H1 (cell line): ENCODE measurements at regions not wholly inside any gene's neighbourhood (a gene's known extent, or its start where the extent isn't known, plus 50 kb on each side); places are given as distances from the start of the nearest gene placed in this dataset.

ENCODE experiments used
- CTCF ChIA-PET: fragments of 300-600 bp; sonication (Branson Sonifier 250); formaldehyde crosslinking; loops from one replicate; lab custom pipeline; 2021; ENCODE audit not compliant: partially characterized antibody; lab: Charles Lee
- POLR2A ChIA-PET: fragments of 300-600 bp; sonication (Branson Sonifier 250); formaldehyde crosslinking; loops from one replicate; lab custom pipeline; 2021; ENCODE audit warnings: inconsistent platforms; ENCODE audit not compliant: partially characterized antibody; lab: Charles Lee
- DNase-seq, 2 experiments: peaks; one replicate each; pipeline versions ENCODE4 v3.0.0 to v3.0.0-alpha.2; 2010 to 2022; ENCODE audit warnings: low spot score in 2 of 2, low read depth in 1 of 2, mixed read lengths in 1 of 2
- FAIRE-seq: peaks from 2 replicates; lab custom pipeline; 2011; peaks lifted over from hg19 to GRCh38; lab: Jason Lieb, UNC
- H2AFZ ChIP-seq: 2 replicates; pipeline ENCODE4 v1.8.1; 2012; ENCODE audit warnings: low read length, inconsistent platforms
- H2AK5ac ChIP-seq: 2 replicates; pipeline ENCODE4 v1.6.1; 2013; ENCODE audit warnings: low read depth, low read length
- H2BK120ac ChIP-seq: replicated peaks from 2 replicates; pipeline ENCODE3; 2013; ENCODE audit warnings: low read depth, low read length, inconsistent platforms
- H2BK12ac ChIP-seq: 2 replicates; pipeline ENCODE4 v1.6.1; 2013; ENCODE audit warnings: low read depth, low read length
- H2BK15ac ChIP-seq: 2 replicates; pipeline ENCODE4 v1.6.1; 2013; ENCODE audit warnings: low read length
- H2BK20ac ChIP-seq: 2 replicates; pipeline ENCODE4 v1.6.1; 2013; ENCODE audit warnings: low read length
- H2BK5ac ChIP-seq: 2 replicates; pipeline ENCODE4 v1.6.1; 2013; ENCODE audit warnings: low read depth, low read length
- H3K14ac ChIP-seq: 2 replicates; pipeline ENCODE4 v1.6.1; 2013; ENCODE audit warnings: inconsistent platforms; ENCODE audit not compliant: insufficient read length
- H3K18ac ChIP-seq: 2 replicates; pipeline ENCODE4 v1.6.1; 2013; ENCODE audit warnings: low read length; ENCODE audit errors: extremely low read depth
- H3K23ac ChIP-seq: 2 replicates; pipeline ENCODE4 v1.6.1; 2013; ENCODE audit warnings: inconsistent platforms; ENCODE audit not compliant: insufficient read length
- H3K23me2 ChIP-seq: 2 replicates; pipeline ENCODE4 v1.6.1; 2013; ENCODE audit warnings: low read depth, low read length
- H3K27ac ChIP-seq: 2 replicates; pipeline ENCODE4 v1.6.1; 2011; ENCODE audit warnings: low read depth, low read length, inconsistent platforms
- H3K27me3 ChIP-seq, 4 experiments: replicated peaks in 1 of 4; 1 replicate in 1 of 4; 2 replicates in 3 of 4; pipeline versions ENCODE4 v1.6.1 to v1.8.1; 2011 to 2013; ENCODE audit warnings: low read length in 3 of 4, mild to moderate bottlenecking in 3 of 4, inconsistent platforms in 2 of 4, mixed read lengths in 2 of 4, moderate library complexity in 1 of 4; ENCODE audit not compliant: control insufficient read depth in 3 of 4, insufficient read depth in 3 of 4; ENCODE audit errors: extremely low read depth in 1 of 4
- H3K36me3 ChIP-seq, 4 experiments: 2 replicates each; pipeline versions ENCODE4 v1.6.1 to v1.8.1; 2011 to 2013; ENCODE audit warnings: mild to moderate bottlenecking in 4 of 4, low read length in 3 of 4, moderate library complexity in 2 of 4, control low read depth in 1 of 4, inconsistent platforms in 1 of 4; ENCODE audit not compliant: insufficient read depth in 4 of 4, control insufficient read depth in 2 of 4
- H3K4ac ChIP-seq: replicated peaks from 2 replicates; pipeline ENCODE3; 2013; ENCODE audit warnings: low read length, low read depth, mixed read lengths, inconsistent platforms; ENCODE audit not compliant: insufficient read length
- H3K4me1 ChIP-seq, 4 experiments: replicated peaks in 1 of 4; 1 replicate in 1 of 4; 2 replicates in 3 of 4; pipeline versions ENCODE4 v1.6.1 to v1.8.1; 2011 to 2013; ENCODE audit warnings: low read length in 3 of 4, inconsistent platforms in 2 of 4, mixed read lengths in 1 of 4; ENCODE audit not compliant: insufficient read depth in 4 of 4, control insufficient read depth in 3 of 4
- H3K4me2 ChIP-seq, 2 experiments: 2 replicates each; pipeline versions ENCODE4 v1.6.1 to v1.8.1; 2011 to 2013; ENCODE audit warnings: low read depth in 2 of 2, low read length in 2 of 2, control low read depth in 1 of 2, inconsistent platforms in 1 of 2, mild to moderate bottlenecking in 1 of 2; ENCODE audit not compliant: insufficient read depth in 1 of 2
- H3K4me3 ChIP-seq, 4 experiments: fragments of 200-600, 300-600 bp in 1 of 4; sonication (generic), shearing (Covaris generic), sonication (Bioruptor Twin) in 1 of 4; 2 replicates each; pipeline versions ENCODE4 v1.5.1 to v1.8.1; 2011 to 2016; ENCODE audit warnings: low read length in 4 of 4, low read depth in 3 of 4, control low read depth in 2 of 4, inconsistent platforms in 2 of 4, mild to moderate bottlenecking in 2 of 4, mixed read lengths in 1 of 4, moderate library complexity in 1 of 4; ENCODE audit not compliant: insufficient read depth in 2 of 4; ENCODE audit errors: extremely low read depth in 1 of 4
- H3K56ac ChIP-seq: replicated peaks from 2 replicates; pipeline ENCODE3; 2013; ENCODE audit warnings: low read depth, mild to moderate bottlenecking, mixed read lengths, low read length, inconsistent platforms; ENCODE audit not compliant: insufficient read length
- H3K79me1 ChIP-seq: 2 replicates; pipeline ENCODE4 v1.6.1; 2013; ENCODE audit warnings: low read depth, low read length, control low read depth
- H3K79me2 ChIP-seq, 2 experiments: 2 replicates each; pipeline versions ENCODE4 v1.6.1 to v1.8.1; 2012 to 2013; ENCODE audit warnings: low read length in 2 of 2, mild to moderate bottlenecking in 2 of 2, inconsistent platforms in 1 of 2; ENCODE audit not compliant: insufficient read depth in 2 of 2, control insufficient read depth in 1 of 2
- H3K9ac ChIP-seq, 4 experiments: replicated peaks in 1 of 4; 1 replicate in 1 of 4; 2 replicates in 3 of 4; pipeline versions ENCODE4 v1.6.1 to v1.8.1; 2011 to 2013; ENCODE audit warnings: low read depth in 3 of 4, low read length in 3 of 4, control low read depth in 2 of 4, mild to moderate bottlenecking in 2 of 4, moderate library complexity in 2 of 4, inconsistent platforms in 1 of 4; ENCODE audit errors: extremely low read depth in 1 of 4
- H3K9me3 ChIP-seq, 2 experiments: 2 replicates each; pipeline versions ENCODE4 v1.6.1 to v1.8.1; 2012 to 2013; ENCODE audit warnings: mild to moderate bottlenecking in 2 of 2, moderate library complexity in 2 of 2, control low read depth in 1 of 2, inconsistent platforms in 1 of 2, low read depth in 1 of 2, low read length in 1 of 2, mixed read lengths in 1 of 2; ENCODE audit not compliant: insufficient read depth in 2 of 2
- H4K20me1 ChIP-seq, 2 experiments: replicated peaks in 1 of 2; 2 replicates each; pipeline versions ENCODE3 to v1.8.1; 2011 to 2013; ENCODE audit warnings: inconsistent platforms in 2 of 2, low read length in 2 of 2, mild to moderate bottlenecking in 1 of 2; ENCODE audit not compliant: insufficient read depth in 2 of 2, control insufficient read depth in 1 of 2
- H4K5ac ChIP-seq: 2 replicates; pipeline ENCODE4 v1.6.1; 2013; ENCODE audit warnings: low read length, low read depth, mixed read lengths, inconsistent platforms; ENCODE audit not compliant: insufficient read length
- H4K8ac ChIP-seq: 2 replicates; pipeline ENCODE4 v1.8.0; 2013; ENCODE audit warnings: mild to moderate bottlenecking, moderate library complexity, low read length, inconsistent platforms; ENCODE audit not compliant: insufficient read depth; ENCODE audit errors: extremely low read depth
- H4K91ac ChIP-seq: replicated peaks from 2 replicates; pipeline ENCODE3; 2013; ENCODE audit warnings: low read length, mixed read lengths, inconsistent platforms; ENCODE audit not compliant: insufficient read length
- CEBPB ChIP-seq: IDR thresholded peaks from 2 replicates; pipeline ENCODE4 v1.6.1; 2012; ENCODE audit warnings: low read depth, low read length
- EP300 ChIP-seq, 2 experiments: IDR thresholded peaks; 1 replicate in 1 of 2; 2 replicates in 1 of 2; pipeline ENCODE4 v1.6.1; 2011 to 2012; ENCODE audit warnings: low read depth in 2 of 2, low read length in 2 of 2, mild to moderate bottlenecking in 2 of 2, borderline replicate concordance in 1 of 2, inconsistent platforms in 1 of 2, moderate library complexity in 1 of 2
- RAD21 ChIP-seq, 2 experiments: IDR thresholded peaks in 1 of 2; conservative IDR thresholded peaks in 1 of 2; 2 replicates each; pipeline ENCODE4 v1.6.1; 2011; ENCODE audit warnings: low read depth in 2 of 2, low read length in 2 of 2, improper control_type of control experiment in 1 of 2, inconsistent platforms in 1 of 2, mild to moderate bottlenecking in 1 of 2, moderate library complexity in 1 of 2
- SIN3A ChIP-seq, 2 experiments: IDR thresholded peaks in 1 of 2; conservative IDR thresholded peaks in 1 of 2; 2 replicates each; pipeline ENCODE4 v1.6.1; 2011 to 2012; ENCODE audit warnings: low read length in 2 of 2, improper control_type of control experiment in 1 of 2, low read depth in 1 of 2, mild to moderate bottlenecking in 1 of 2
- SIRT6 ChIP-seq: IDR thresholded peaks from one replicate; pipeline ENCODE4 v1.7.1; 2012; ENCODE audit warnings: low read length, inconsistent platforms
- SUZ12 ChIP-seq: fragments of 200-600 bp; sonication (generic); IDR thresholded peaks from 2 replicates; pipeline ENCODE4 v1.6.1; 2012; ENCODE audit warnings: mild to moderate bottlenecking, inconsistent platforms, low read length, moderate library complexity, mixed read lengths
- TAF7 ChIP-seq: optimal IDR thresholded peaks from 2 replicates; pipeline ENCODE3; 2011; ENCODE audit warnings: low read depth, mild to moderate bottlenecking, inconsistent platforms, low read length, moderate library complexity, borderline replicate concordance
- TCF12 ChIP-seq: IDR thresholded peaks from 2 replicates; pipeline ENCODE4 v1.6.1; 2011; ENCODE audit warnings: low read depth, mild to moderate bottlenecking, low read length
- WGBS, 2 experiments: shearing (Covaris generic) in 1 of 2; methylation state at CpG; one replicate each; pipeline versions ENCODE4 v1.1.6 to v1.1.7; 2013 to 2015; ENCODE audit warnings: low lambda C conversion rate in 2 of 2, mixed read lengths in 2 of 2, inconsistent platforms in 1 of 2, low coverage in 1 of 2, missing lambda C conversion rate in 1 of 2; ENCODE audit not compliant: insufficient replicate concordance in 2 of 2, insufficient coverage in 1 of 2, insufficient read length in 1 of 2; ENCODE audit errors: extremely low coverage in 1 of 2, missing lambda C conversion rate in 1 of 2; 5-methylcytosine and 5-hydroxymethylcytosine counted together
- TF ChIP-seq, protein P1 (sequence below): IDR thresholded peaks from 2 replicates; pipeline ENCODE4 v1.6.1; 2011; ENCODE audit warnings: low read length, improper control_type of control experiment
- TF ChIP-seq, protein P2 (sequence below), 3 experiments: IDR thresholded peaks; 1 replicate in 2 of 3; 2 replicates in 1 of 3; pipeline versions ENCODE4 v1.5.1 to v1.6.1; 2011; ENCODE audit warnings: low read length in 3 of 3, mild to moderate bottlenecking in 3 of 3, inconsistent platforms in 2 of 3, low read depth in 1 of 3, moderate library complexity in 1 of 3; ENCODE audit not compliant: insufficient read depth in 1 of 3; ENCODE audit errors: control extremely low read depth in 1 of 3

DNA sequence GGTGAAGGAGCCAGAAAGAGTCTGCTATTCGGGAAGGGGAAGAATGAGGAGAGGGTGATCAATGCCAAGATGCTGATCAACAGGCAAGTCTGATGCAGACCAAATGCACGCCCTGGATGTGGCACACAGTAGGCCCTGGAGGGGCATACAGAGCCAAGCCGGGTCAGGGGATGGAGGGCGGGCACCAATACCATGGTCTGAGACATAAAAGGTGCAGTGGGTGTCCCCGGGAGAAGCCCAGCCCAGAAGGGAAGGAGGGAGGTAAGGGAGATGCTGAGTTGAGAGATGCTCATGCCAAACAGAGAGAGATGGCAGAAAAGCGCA, 66.6 kb upstream of the ID2 start:
- H3K23me2 ChIP-seq: no peaks in the 10 kb centered on the region
- no peak overlapping the region for H2BK12ac ChIP-seq
- DNase-seq (no peak), FAIRE-seq (no peak)
- H2BK5ac ChIP-seq: no peak overlapping the region
- no peak overlapping the region for H3K18ac ChIP-seq
- no peak overlapping the region for H3K56ac ChIP-seq
- CTCF ChIA-PET: interaction anchor here (0.5 kb wide), 1 partner anchor 30 kb away, joined by 3 read pairs; no protein-coding TSS in a partner anchor
- no peak overlapping the region for H3K4me3 ChIP-seq
- POLR2A ChIA-PET: no interaction called here
- no peaks in the 10 kb centered on the region for H3K9me3 ChIP-seq
- 0 out of 2 replicates have a peak overlapping the region, but pooled peaks have one; percentile 22 for H4K8ac ChIP-seq
- no peaks in the 10 kb centered on the region for H4K20me1 ChIP-seq
- no peak overlapping the region for H3K14ac ChIP-seq
- no peaks in the 10 kb centered on the region; the same call in 1 of the 2 replicates for H3K79me1 ChIP-seq
- no peak overlapping the region for H4K91ac ChIP-seq
- H3K79me2 ChIP-seq: no peaks in the 10 kb centered on the region
- H3K36me3 ChIP-seq: no peaks in the 10 kb centered on the region
- H3K27ac ChIP-seq: no peak overlapping the region
- H3K27me3 ChIP-seq: no peaks in the 10 kb centered on the region
- H2AFZ ChIP-seq: no peak overlapping the region
- no peak overlapping the region for H2BK120ac ChIP-seq
- H3K9ac ChIP-seq: no peak overlapping the region
- H3K4me1 ChIP-seq: no peaks in the 10 kb centered on the region
- H3K4ac ChIP-seq: no peak overlapping the region
- H2BK15ac ChIP-seq: no peak overlapping the region
- 90% methylated on average over 6 of the region's 6 CpGs; no CpG with 5 or more reads in 1 of the 2 experiments for WGBS, 2 experiments
- no peak overlapping the region for H2BK20ac ChIP-seq
- no peak overlapping the region for H3K23ac ChIP-seq
- H4K5ac ChIP-seq: no peak overlapping the region
- no peak overlapping the region for H3K4me2 ChIP-seq
- no peak overlapping the region for H2AK5ac ChIP-seq
- TF ChIP-seq EP300 (IDR thresholded peaks at IDR 0.05; ENCODE audit: borderline replicate concordance in 1 of 2, low read depth in 2 of 2, low read length in 2 of 2): no peak
- no peak for TF ChIP-seq CEBPB
- no peak for TF ChIP-seq SIRT6
- TF ChIP-seq, protein P1, sequence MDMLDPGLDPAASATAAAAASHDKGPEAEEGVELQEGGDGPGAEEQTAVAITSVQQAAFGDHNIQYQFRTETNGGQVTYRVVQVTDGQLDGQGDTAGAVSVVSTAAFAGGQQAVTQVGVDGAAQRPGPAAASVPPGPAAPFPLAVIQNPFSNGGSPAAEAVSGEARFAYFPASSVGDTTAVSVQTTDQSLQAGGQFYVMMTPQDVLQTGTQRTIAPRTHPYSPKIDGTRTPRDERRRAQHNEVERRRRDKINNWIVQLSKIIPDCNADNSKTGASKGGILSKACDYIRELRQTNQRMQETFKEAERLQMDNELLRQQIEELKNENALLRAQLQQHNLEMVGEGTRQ: no peak
- TF ChIP-seq RAD21 (IDR thresholded peaks at IDR 0.05 in 1 of 2, conservative IDR thresholded peaks at IDR 0.05 in 1 of 2; ENCODE audit: low read depth in 2 of 2, low read length in 2 of 2): no peak
- TF ChIP-seq TCF12: no peak
- no peak for TF ChIP-seq SIN3A (conservative IDR thresholded peaks at IDR 0.05 in 1 of 2, IDR thresholded peaks at IDR 0.05 in 1 of 2; ENCODE audit: low read depth in 1 of 2, low read length in 2 of 2)
- TF ChIP-seq SUZ12: no peak
- no peak for TF ChIP-seq TAF7
- TF ChIP-seq, protein P2, sequence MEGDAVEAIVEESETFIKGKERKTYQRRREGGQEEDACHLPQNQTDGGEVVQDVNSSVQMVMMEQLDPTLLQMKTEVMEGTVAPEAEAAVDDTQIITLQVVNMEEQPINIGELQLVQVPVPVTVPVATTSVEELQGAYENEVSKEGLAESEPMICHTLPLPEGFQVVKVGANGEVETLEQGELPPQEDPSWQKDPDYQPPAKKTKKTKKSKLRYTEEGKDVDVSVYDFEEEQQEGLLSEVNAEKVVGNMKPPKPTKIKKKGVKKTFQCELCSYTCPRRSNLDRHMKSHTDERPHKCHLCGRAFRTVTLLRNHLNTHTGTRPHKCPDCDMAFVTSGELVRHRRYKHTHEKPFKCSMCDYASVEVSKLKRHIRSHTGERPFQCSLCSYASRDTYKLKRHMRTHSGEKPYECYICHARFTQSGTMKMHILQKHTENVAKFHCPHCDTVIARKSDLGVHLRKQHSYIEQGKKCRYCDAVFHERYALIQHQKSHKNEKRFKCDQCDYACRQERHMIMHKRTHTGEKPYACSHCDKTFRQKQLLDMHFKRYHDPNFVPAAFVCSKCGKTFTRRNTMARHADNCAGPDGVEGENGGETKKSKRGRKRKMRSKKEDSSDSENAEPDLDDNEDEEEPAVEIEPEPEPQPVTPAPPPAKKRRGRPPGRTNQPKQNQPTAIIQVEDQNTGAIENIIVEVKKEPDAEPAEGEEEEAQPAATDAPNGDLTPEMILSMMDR (IDR thresholded peaks at IDR 0.05; ENCODE audit: control extremely low read depth in 1 of 3, insufficient read depth in 1 of 3, low read depth in 1 of 3, low read length in 3 of 3): no peak
